GM12865 (cell line): ENCODE measurements at regions not wholly inside any gene's neighbourhood (a gene's known extent, or its start where the extent isn't known, plus 50 kb on each side); places are given as distances from the start of the nearest gene placed in this dataset.
A peak's percentile ranks its signal among the peaks of the same experiment; 100 is the strongest.

Experiments
- DNase-seq: peaks from one replicate; pipeline ENCODE4 v3.0.0; 2010; ENCODE audit warnings: low read depth
- H3K4me3 ChIP-seq: 2 replicates; pipeline ENCODE4 v1.5.1; 2011; ENCODE audit warnings: mild to moderate bottlenecking, low read depth, low read length, control low read depth
- CTCF ChIP-seq: IDR thresholded peaks from 2 replicates; pipeline ENCODE4 v1.5.1; 2011; ENCODE audit warnings: low read length, control low read depth, low read depth, inconsistent platforms; ENCODE audit not compliant: insufficient read depth; ENCODE audit errors: missing control alignments

GRCh38 chr5:60382716-60383115 lies 317.2 kb downstream of the DEPDC1B start:
- peak; percentile 67 for DNase-seq
- peak; percentile 37 for TF ChIP-seq CTCF
- no peak overlapping the region for H3K4me3 ChIP-seq

- peak; percentile 51 for DNase-seq
- H3K4me3 ChIP-seq: no peak overlapping the region
- TF ChIP-seq CTCF: no peak
These were observed 320.1 kb downstream of the DEPDC1B start for GRCh38 chr5:60379907-60380306.

- no peak for TF ChIP-seq CTCF
- DNase-seq: no peak
- H3K4me3 ChIP-seq: no peak overlapping the region
These were observed 322.1 kb downstream of the DEPDC1B start for GRCh38 chr5:60377826-60378225.

GRCh38 chr5:60376860-60377259 lies 323.1 kb downstream of the DEPDC1B start:
- no peak for DNase-seq
- no peak overlapping the region for H3K4me3 ChIP-seq
- no peak for TF ChIP-seq CTCF

GRCh38 chr5:60374409-60374808 lies 325.6 kb downstream of the DEPDC1B start:
- no peak for TF ChIP-seq CTCF
- DNase-seq: no peak
- no peak overlapping the region for H3K4me3 ChIP-seq

- TF ChIP-seq CTCF: no peak
- no peak for DNase-seq
- H3K4me3 ChIP-seq: no peak overlapping the region
These were observed 327.2 kb downstream of the DEPDC1B start for GRCh38 chr5:60372786-60373185.

GRCh38 chr5:60371065-60371464 lies 328.9 kb downstream of the DEPDC1B start:
- no peak for DNase-seq
- no peak for TF ChIP-seq CTCF
- no peak overlapping the region for H3K4me3 ChIP-seq
